Kidney (tissue), 13 donors: ENCODE measurements at regions not wholly inside any gene's neighbourhood (a gene's known extent, or its start where the extent isn't known, plus 50 kb on each side); places are given as distances from the start of the nearest gene placed in this dataset.

Experiments used
- DNase-seq, 5 donors: peaks; one replicate each; pipeline ENCODE4 v3.0.0-alpha.2; 2013 to 2020
- FAIRE-seq: peaks from 2 replicates; lab custom pipeline; 2012; peaks lifted over from hg19 to GRCh38; lab: Jason Lieb, UNC
- H3K27ac ChIP-seq, 2 donors: one replicate each; pipeline ENCODE4 v1.7.0; 2013; ENCODE audit warnings: low read depth in 2 of 2, low read length in 2 of 2, inconsistent platforms in 1 of 2
- H3K27me3 ChIP-seq: one replicate; pipeline ENCODE4 v1.7.1; 2013; ENCODE audit warnings: low read length, inconsistent platforms; ENCODE audit not compliant: control insufficient read depth, insufficient read depth
- H3K36me3 ChIP-seq, 3 donors: one replicate each; pipeline versions ENCODE4 v1.7.0 to v1.7.1; 2013; ENCODE audit warnings: low read length in 3 of 3, control low read depth in 1 of 3, inconsistent platforms in 1 of 3; ENCODE audit not compliant: insufficient read depth in 3 of 3, control insufficient read depth in 2 of 3
- H3K4me1 ChIP-seq, 3 donors: one replicate each; pipeline versions ENCODE4 v1.7.0 to v1.7.1; 2013; ENCODE audit warnings: low read length in 3 of 3, inconsistent platforms in 1 of 3, low read depth in 1 of 3; ENCODE audit not compliant: control insufficient read depth in 2 of 3, insufficient read depth in 2 of 3
- H3K4me3 ChIP-seq, 3 donors: one replicate each; pipeline versions ENCODE4 v1.7.0 to v1.8.1; 2013; ENCODE audit warnings: low read length in 3 of 3, control low read depth in 1 of 3, inconsistent platforms in 1 of 3
- H3K9ac ChIP-seq, 3 donors: one replicate each; pipeline versions ENCODE4 v1.7.0 to v1.7.1; 2013; ENCODE audit warnings: low read length in 3 of 3, control low read depth in 1 of 3, inconsistent platforms in 1 of 3
- H3K9me3 ChIP-seq, 3 donors: one replicate each; pipeline versions ENCODE4 v1.7.0 to v1.7.1; 2013; ENCODE audit warnings: low read length in 3 of 3, control low read depth in 1 of 3, inconsistent platforms in 1 of 3; ENCODE audit not compliant: control insufficient read depth in 2 of 3, insufficient read depth in 1 of 3
- CTCF ChIP-seq: IDR thresholded peaks from 3 replicates; pipeline ENCODE4 v1.5.1; 2012; ENCODE audit warnings: mild to moderate bottlenecking, moderate library complexity, borderline replicate concordance; ENCODE audit not compliant: insufficient read depth; ENCODE audit errors: extremely low read depth
- intact Hi-C: fragments of 100-400 bp; cut with DNase I; formaldehyde crosslinking; loops from one replicate; pipeline ENCODE4 v1.11.1; 2022
- donor health status: control.
- donor health status: control.
- donor health status: control.
- donor health status: control.
- donor health status: control.
- donor health status: DM: yes; HTN: yes; CAD: no.
- donor health status: Normal renal cell carcinoma (clear cell type).

- Histone ChIP-seq H3K9ac (no peak overlapping the region), H3K27me3 (no peaks in the 10 kb centered on the region), H3K4me1 (no peaks in the 10 kb centered on the region), H3K4me3 (no peak overlapping the region), H3K36me3 (no peaks in the 10 kb centered on the region), H3K27ac (no peak overlapping the region), H3K9me3 (no peaks in the 10 kb centered on the region)
- FAIRE-seq (no peak), DNase-seq (no peak)
- intact Hi-C loops = no loop called here
- TF ChIP-seq CTCF = no peak
These were observed 389.9 kb upstream of the SEMA3C start for GRCh38 chr7:81308643-81309322.

- no peaks in the 10 kb centered on the region for H3K36me3 ChIP-seq
- no peaks in the 10 kb centered on the region for H3K4me1 ChIP-seq
- no peak for FAIRE-seq
- no peaks in the 10 kb centered on the region for H3K27me3 ChIP-seq
- intact Hi-C loops = no loop called here
- TF ChIP-seq CTCF = no peak
- no peak for DNase-seq
- H3K9me3 ChIP-seq = no peaks in the 10 kb centered on the region
- H3K9ac ChIP-seq = no peak overlapping the region
- no peak overlapping the region for H3K27ac ChIP-seq
- no peak overlapping the region for H3K4me3 ChIP-seq
These were observed 383.0 kb upstream of the SEMA3C start for GRCh38 chr7:81301815-81302214.

- H3K9me3 ChIP-seq = no peaks in the 10 kb centered on the region
- no peak overlapping the region for H3K27ac ChIP-seq
- H3K4me1 ChIP-seq = no peaks in the 10 kb centered on the region
- H3K4me3 ChIP-seq = no peak overlapping the region
- no peak overlapping the region for H3K9ac ChIP-seq
- no peaks in the 10 kb centered on the region for H3K27me3 ChIP-seq
- H3K36me3 ChIP-seq = no peaks in the 10 kb centered on the region
- TF ChIP-seq CTCF = no peak
- FAIRE-seq (no peak), DNase-seq (no peak)
- intact Hi-C loops = no loop called here
These were observed 381.9 kb upstream of the SEMA3C start for GRCh38 chr7:81300753-81301152.

DNA sequence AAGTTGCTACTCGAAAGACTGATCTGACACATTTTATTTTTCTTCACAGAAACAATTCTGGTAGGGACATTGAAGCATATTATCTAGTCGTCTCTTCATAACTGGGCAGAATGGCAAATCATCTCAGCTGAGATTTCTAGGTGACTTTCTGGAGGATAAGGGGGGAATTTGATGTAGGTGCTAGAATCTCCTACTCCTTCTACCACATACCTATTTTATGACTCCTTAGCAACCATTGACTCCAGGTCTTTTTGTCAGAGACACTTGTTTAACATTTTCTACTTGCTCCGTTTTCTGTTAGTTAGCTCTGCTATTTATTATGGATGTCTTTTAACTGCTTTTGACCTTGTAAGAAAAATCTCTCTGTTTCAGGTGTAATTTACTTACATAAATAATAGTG is 380.9 kb upstream of the SEMA3C start:
- Histone ChIP-seq H3K9me3 (no peaks in the 10 kb centered on the region), H3K36me3 (no peaks in the 10 kb centered on the region), H3K27ac (no peak overlapping the region), H3K9ac (no peak overlapping the region), H3K4me1 (no peaks in the 10 kb centered on the region), H3K4me3 (no peak overlapping the region), H3K27me3 (no peaks in the 10 kb centered on the region)
- FAIRE-seq (no peak), DNase-seq (no peak)
- TF ChIP-seq CTCF = no peak
- intact Hi-C loops = no loop called here
